Epithelial cell of esophagus (primary cell): ENCODE measurements at regions not wholly inside any gene's neighbourhood (a gene's known extent, or its start where the extent isn't known, plus 50 kb on each side); places are given as distances from the start of the nearest gene placed in this dataset.

ENCODE experiments used
- DNase-seq: peaks from one replicate; pipeline ENCODE4 v3.0.0; 2010; ENCODE audit warnings: low read depth
- H3K4me3 ChIP-seq: 2 replicates; pipeline ENCODE4 v1.5.1; 2011; ENCODE audit warnings: mild to moderate bottlenecking, low read length, control low read depth
- CTCF ChIP-seq: IDR thresholded peaks from 2 replicates; pipeline ENCODE4 v1.5.1; 2011; ENCODE audit warnings: low read depth, mild to moderate bottlenecking, low read length, control low read depth, inconsistent platforms; ENCODE audit not compliant: insufficient read depth; ENCODE audit errors: missing control alignments

GRCh38 chr4:153989505-153989904 is 200.6 kb upstream of the SFRP2 start:
- no peak for DNase-seq
- no peak for TF ChIP-seq CTCF
- H3K4me3 ChIP-seq = no peak overlapping the region

- no peak for DNase-seq
- H3K4me3 ChIP-seq = no peak overlapping the region
- no peak for TF ChIP-seq CTCF
Measured at GRCh38 chr4:153988492-153989363, 199.8 kb upstream of the SFRP2 start.

GRCh38 chr4:153987291-153987690 is 198.4 kb upstream of the SFRP2 start:
- no peak for TF ChIP-seq CTCF
- no peak overlapping the region for H3K4me3 ChIP-seq
- peak; percentile 11 for DNase-seq

GRCh38 chr4:153976954-153977353 is 188.1 kb upstream of the SFRP2 start:
- no peak overlapping the region for H3K4me3 ChIP-seq
- no peak for TF ChIP-seq CTCF
- no peak for DNase-seq

GRCh38 chr4:153974452-153974851 is 185.6 kb upstream of the SFRP2 start:
- DNase-seq = no peak
- H3K4me3 ChIP-seq = no peak overlapping the region
- no peak for TF ChIP-seq CTCF

GRCh38 chr4:153973942-153974341 is 185.1 kb upstream of the SFRP2 start:
- H3K4me3 ChIP-seq = no peak overlapping the region
- DNase-seq = no peak
- TF ChIP-seq CTCF = no peak

- DNase-seq = no peak
- no peak for TF ChIP-seq CTCF
- H3K4me3 ChIP-seq = no peak overlapping the region
Measured at GRCh38 chr4:153971899-153972298, 183.0 kb upstream of the SFRP2 start.
